GM12878 (cell line): ENCODE measurements at regions not wholly inside any gene's neighbourhood (a gene's known extent, or its start where the extent isn't known, plus 50 kb on each side); places are given as distances from the start of the nearest gene placed in this dataset.

Experiments
- CHD4 ChIP-seq: fragments of 200-600 bp; sonication (generic); IDR thresholded peaks from 2 replicates; pipeline ENCODE4 v1.6.1; 2016; ENCODE audit warnings: mild to moderate bottlenecking
- CTCF ChIP-seq, 3 experiments: IDR thresholded peaks in 2 of 3; conservative IDR thresholded peaks in 1 of 3; 2 replicates each; pipeline ENCODE4 v1.5.1; 2011; ENCODE audit warnings: low read depth in 3 of 3, low read length in 3 of 3, mild to moderate bottlenecking in 3 of 3, control low read depth in 2 of 3, moderate library complexity in 2 of 3, inconsistent platforms in 1 of 3, mixed read lengths in 1 of 3; ENCODE audit not compliant: control insufficient read depth in 2 of 3, insufficient read depth in 1 of 3; ENCODE audit errors: extremely low read depth in 1 of 3
- POLR2AphosphoS5 ChIP-seq: IDR thresholded peaks from 2 replicates; pipeline ENCODE4 v1.6.1; 2011; ENCODE audit warnings: mild to moderate bottlenecking, low read length, inconsistent platforms
- SMAD1 ChIP-seq: fragments of 450-650 bp; IDR thresholded peaks from 2 replicates; pipeline ENCODE4 v1.6.1; 2018; ENCODE audit warnings: mild to moderate bottlenecking, low read depth; ENCODE audit not compliant: partially characterized antibody

- TF ChIP-seq CHD4 (no peak), POLR2AphosphoS5 (no peak), SMAD1 (no peak), CTCF (IDR thresholded peaks at IDR 0.05 in 2 of 3, conservative IDR thresholded peaks at IDR 0.05 in 1 of 3; ENCODE audit: control insufficient read depth in 2 of 3, extremely low read depth in 1 of 3, insufficient read depth in 1 of 3, low read depth in 3 of 3, low read length in 3 of 3) (no peak)
Measured at GRCh38 chr5:122683631-122684030, 91.2 kb upstream of the SNX2 start.
